ENCODE measurements at regions not wholly inside any gene's neighbourhood (a gene's known extent, or its start where the extent isn't known, plus 50 kb on each side); places are given as distances from the start of the nearest gene placed in this dataset.

GRCh38 chr1:98420376-98421084, 241.0 kb upstream of the SNX7 start:
- DNase-seq = no peak

DNA sequence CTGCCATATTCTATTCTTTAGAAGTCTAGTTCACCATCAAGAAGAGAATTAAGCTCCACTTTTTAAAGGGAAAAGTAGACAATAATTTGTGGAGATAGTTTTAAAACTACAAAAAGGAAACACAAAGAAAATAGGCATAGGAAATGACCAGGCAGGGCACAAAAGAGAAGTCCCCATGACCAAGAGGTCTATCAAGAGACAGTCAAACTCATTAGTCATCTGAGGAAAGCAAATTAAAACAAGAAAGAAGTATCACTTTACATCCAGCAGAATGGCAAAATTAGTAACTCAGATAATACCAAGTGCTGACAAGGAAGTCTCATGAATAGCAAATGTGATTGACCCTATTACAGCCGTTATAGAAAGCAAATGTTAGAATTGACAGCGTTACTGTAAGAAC, 243.7 kb upstream of the SNX7 start:
- DNase-seq = no peak

- no peak for DNase-seq
Observed at GRCh38 chr1:98410082-98410481, 251.4 kb upstream of the SNX7 start.

DNA sequence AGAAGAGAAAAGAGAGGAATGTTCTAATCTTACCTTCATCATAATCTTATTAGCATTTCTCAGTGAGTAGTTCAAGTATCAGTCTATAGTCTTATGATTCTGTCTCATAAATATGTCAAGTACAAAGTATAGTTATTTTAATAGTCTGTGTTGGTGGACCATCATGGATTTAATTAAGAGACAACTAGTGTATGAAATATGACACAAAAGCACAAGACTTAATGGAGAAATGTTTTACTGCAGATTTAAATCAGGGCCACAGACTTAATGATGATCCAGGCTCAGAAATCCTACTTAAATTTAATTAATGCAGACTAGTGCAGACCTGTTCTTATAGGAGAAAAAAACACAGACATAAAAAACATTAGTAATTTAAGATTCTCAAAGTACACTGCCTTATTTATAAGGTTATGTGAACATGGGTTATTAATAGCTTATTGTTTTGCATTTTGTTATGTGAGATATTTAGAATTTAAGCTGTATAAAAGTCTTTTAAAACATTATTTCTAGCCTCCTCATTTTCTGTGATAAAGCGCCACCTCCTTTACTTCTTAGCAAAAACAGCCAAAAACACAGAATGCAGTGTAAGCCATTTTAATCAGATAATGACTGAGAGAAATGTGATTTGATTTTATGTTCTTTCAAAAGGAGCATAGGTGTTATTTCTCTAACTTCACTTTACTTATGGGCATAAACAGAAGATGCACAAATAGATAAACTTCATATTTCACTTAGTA, 255.0 kb upstream of the SNX7 start:
- no peak for DNase-seq

DNA sequence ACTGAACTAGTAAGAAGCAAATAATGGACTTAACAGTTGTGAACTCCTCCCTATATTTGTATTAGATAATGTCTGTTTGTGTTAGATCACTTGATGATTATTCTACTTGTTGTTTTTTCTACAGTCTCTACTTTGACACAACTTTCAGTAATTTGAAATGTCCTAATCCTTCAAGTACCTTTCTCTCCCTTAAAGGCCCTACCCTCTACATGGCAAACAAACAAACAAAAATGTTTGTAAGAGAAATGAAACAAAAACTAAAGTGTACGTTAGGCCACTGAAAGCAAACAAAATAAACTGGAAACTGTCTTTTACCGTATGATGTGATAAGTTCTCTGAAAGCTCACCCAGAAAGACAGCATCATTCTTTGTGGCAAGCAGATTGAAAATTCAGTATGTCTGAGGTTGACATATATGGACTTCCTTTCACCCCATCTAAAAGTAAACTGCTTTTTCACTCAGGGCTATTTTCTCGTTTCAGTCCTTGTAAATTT, 255.9 kb upstream of the SNX7 start:
- DNase-seq = no peak

GRCh38 chr1:98404866-98405265, 256.7 kb upstream of the SNX7 start:
- DNase-seq = no peak

DNA sequence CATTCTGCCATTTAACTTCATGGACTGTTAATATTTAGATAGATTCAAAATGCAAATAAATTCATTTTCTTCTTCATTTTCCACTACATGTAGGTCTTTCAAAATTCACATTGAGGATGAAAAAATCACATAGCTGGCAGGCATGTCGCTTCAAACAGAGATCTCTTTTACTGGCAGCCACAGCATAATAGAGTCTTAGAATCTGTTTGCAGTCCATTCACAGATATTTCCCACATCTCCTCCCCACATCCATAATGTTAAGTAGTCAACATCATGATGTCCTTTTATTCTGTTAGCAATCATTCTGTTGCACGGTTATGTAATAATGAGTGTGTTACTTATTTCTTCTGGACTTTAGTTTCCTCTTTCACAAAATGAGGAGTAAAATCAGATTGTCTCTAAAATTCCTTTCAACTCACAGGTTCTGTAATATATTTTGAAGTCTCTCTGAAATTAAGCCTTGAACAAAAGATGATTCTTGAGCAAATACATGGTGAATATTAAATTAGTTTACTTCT, 257.5 kb upstream of the SNX7 start:
- no peak for DNase-seq

- no peak for DNase-seq
Observed at GRCh38 chr1:98402860-98403259, 258.7 kb upstream of the SNX7 start.

DNA sequence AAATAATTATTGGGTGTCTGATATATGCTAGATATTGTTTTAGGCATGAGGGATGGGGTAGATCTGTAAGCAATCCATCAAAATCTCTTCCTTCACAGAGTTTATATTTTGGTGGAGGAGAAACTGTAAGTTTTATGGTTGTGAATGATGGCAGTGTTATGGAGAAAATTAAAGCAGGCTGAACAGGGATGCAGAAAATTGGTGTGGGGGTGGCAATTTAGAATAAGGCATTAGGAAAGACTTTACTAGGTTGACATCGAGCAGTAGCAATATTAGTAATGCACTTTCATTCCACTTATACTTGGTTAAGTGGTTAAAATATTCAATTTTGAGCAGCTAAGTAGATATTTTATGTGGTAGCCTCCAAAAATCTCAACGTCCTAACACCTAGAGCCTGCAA, 261.1 kb upstream of the SNX7 start:
- DNase-seq = no peak

GRCh38 chr1:98399218-98399617, 262.3 kb upstream of the SNX7 start:
- DNase-seq = no peak

GRCh38 chr1:98398649-98399048, 262.9 kb upstream of the SNX7 start:
- DNase-seq = no peak

DNA sequence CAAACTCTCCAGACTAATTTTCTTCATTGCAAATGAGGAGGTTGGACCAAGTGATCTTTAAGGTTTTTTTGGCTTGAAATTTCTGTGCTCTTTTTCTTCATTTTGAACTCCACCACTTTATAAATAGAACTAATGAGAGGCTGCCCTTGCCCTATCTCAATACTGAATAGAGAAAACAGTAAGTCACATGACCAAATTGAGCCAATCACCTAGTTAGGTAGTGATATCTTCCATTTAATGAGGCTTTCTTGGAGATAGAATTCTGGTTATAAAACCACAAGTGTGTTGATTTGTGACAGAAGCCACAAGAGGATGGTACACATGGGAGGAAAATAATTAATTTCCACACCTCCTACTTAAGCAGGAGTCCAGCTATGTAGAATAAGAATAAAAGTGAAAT, 263.4 kb upstream of the SNX7 start:
- no peak for DNase-seq

GRCh38 chr1:98393719-98394118, 267.8 kb upstream of the SNX7 start:
- DNase-seq = no peak

DNA sequence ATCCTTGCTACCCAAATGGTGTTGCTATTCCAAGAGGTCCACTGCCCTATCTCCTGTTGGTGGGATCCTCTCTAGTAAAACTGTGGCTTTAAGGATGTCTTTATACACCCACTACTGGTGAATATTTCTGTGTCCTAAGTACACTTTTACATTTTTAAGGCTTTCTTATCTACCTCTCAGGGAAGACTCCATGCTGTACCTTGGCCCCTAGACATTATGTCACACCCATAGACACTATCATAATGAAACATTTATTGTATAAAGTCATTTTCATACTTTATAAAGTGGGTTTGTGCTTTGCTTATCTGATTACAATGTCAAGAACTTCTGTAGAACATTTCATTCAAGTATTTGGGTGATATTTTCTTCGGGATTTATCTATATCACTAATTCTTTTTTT, 270.3 kb upstream of the SNX7 start:
- no peak for DNase-seq

- no peak for DNase-seq
Observed at GRCh38 chr1:98389809-98390208, 271.7 kb upstream of the SNX7 start.

DNA sequence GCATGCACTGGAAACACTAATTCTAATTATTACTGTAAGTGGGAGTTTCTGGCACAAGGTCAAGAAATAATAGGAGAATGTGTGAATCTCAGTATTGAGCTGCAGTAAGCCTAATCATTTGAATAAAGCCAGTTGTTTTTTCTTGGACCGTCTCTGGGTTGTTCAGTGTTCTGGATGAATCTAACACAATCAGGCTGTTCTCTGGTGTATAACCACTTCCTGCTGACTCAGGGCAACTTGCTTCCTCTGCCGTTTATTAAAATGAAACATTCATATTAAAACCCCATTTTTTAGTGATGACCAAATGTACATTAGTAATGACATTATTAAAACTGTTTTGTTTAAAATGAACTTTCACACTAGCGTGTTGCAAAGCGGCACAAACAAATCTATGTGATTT, 273.1 kb upstream of the SNX7 start:
- DNase-seq = no peak

DNA sequence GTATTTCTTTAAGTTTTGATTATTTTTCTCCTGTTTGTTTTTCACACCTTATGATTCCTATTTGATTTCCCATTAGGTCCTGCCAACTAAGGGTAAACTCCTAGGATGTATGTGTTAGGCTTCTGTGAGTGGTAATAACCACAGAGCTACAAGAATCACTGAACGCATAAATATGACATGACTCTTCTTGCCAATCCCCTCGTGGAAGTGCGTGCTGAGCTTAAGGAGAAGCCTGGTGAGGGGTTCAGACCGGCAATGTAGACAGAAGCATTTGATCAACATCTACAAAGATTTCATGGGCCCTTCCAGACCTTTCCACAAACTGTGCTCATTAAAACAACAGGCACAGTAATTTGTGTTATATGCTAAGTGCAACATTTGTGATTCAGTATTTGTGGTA, 273.8 kb upstream of the SNX7 start:
- no peak for DNase-seq

DNA sequence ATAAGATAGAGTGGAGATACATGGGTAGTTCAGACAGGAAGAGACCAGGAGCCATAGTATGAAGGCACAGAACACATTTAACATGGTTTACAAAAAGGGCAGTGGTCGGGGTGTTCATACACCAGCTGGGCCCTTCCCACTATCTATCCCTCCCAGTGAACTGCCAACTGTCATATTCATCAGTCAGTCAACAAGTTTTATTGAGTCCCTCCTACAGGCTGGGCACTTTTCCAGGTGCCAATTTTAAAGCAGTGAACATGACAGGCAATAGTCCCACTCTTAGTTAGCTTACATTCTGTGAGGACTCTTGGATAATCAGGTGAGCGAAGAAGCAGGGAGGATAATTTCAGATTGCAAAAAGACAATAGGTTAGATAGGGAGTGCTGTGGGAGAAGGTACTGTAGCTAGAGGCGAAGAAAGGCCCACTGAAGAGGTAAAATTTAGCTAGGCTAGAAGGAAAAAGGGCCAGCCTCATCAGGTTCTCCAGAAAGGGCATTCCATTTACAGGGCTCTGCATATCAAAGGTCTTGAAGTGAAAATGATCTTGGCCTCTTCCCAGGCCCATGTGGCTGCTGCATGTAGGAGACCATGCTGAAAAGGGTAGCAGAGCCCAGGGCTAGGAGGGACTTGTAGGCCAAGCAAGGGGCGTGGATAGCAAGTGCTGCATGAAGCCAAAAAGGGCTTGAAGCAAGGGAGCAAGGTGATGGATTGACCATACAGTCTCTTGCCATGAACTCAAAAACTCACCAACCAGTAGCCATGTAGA, 274.7 kb upstream of the SNX7 start:
- DNase-seq = no peak

DNA sequence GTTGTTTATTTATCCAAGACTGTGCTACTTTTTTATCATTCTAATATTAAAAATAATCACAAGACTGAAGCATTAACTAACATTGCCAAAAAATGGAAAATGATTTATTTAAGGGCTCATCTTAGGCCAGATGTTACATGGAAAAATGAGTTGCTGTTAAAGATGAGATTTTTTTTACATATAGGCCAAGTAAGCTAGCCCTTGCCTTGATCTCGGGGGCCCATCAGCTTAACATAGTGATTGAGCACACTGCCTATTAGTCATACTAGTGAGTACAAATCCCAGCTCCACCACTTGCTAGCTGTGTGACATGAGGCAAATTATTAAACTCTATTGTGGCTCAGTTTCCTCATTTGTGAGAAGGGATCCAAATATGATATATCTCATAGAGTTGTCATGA, 275.9 kb upstream of the SNX7 start:
- no peak for DNase-seq

GRCh38 chr1:98384461-98385141, 276.9 kb upstream of the SNX7 start:
- no peak for DNase-seq

- no peak for DNase-seq
Observed at GRCh38 chr1:98382986-98383740, 278.4 kb upstream of the SNX7 start.

DNA sequence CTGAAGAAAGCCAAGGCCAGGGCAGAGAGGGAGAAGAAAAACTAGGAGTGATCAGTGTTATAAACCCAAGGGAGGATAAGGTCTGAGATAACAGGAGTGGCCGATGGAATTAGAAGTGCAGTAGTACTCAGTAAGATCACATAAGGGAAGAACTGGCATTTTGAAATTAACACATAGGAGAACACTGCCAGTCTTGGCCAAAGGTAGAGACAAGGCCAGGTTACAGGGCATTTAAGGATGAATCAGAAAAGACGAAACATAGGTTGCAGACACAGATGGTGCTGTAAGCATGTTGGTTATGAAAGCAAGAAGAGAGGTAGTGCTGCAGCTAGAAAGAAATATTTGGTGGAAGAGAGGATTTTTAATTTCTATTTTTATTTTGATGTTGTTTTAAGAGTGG, 278.9 kb upstream of the SNX7 start:
- no peak for DNase-seq
